Liver (tissue), 8 donors: ENCODE measurements at regions not wholly inside any gene's neighbourhood (a gene's known extent, or its start where the extent isn't known, plus 50 kb on each side); places are given as distances from the start of the nearest gene placed in this dataset.

Source experiments
- DNase-seq: peaks from one replicate; pipeline ENCODE4 v3.0.0-alpha.2; 2017; ENCODE audit warnings: low spot score
- H3K27ac ChIP-seq, 2 donors: one replicate each; pipeline ENCODE4 v1.7.0; 2013; ENCODE audit warnings: inconsistent platforms in 2 of 2, low read length in 2 of 2, control low read depth in 1 of 2, low read depth in 1 of 2, mild to moderate bottlenecking in 1 of 2
- H3K27me3 ChIP-seq, 4 donors: one replicate each; pipeline versions ENCODE4 v1.6.1 to v1.7.0; 2013; ENCODE audit warnings: low read length in 3 of 4, inconsistent platforms in 1 of 4, mild to moderate bottlenecking in 1 of 4, moderate library complexity in 1 of 4; ENCODE audit not compliant: control insufficient read depth in 4 of 4, insufficient read depth in 4 of 4
- H3K36me3 ChIP-seq, 4 donors: one replicate each; pipeline versions ENCODE4 v1.6.1 to v1.7.0; 2013; ENCODE audit warnings: low read length in 3 of 4, mild to moderate bottlenecking in 3 of 4, low read depth in 1 of 4, moderate library complexity in 1 of 4; ENCODE audit not compliant: control insufficient read depth in 4 of 4, insufficient read depth in 3 of 4
- H3K4me1 ChIP-seq, 4 donors: one replicate each; pipeline versions ENCODE4 v1.6.1 to v1.7.0; 2013; ENCODE audit warnings: low read length in 3 of 4, mild to moderate bottlenecking in 3 of 4, moderate library complexity in 1 of 4; ENCODE audit not compliant: control insufficient read depth in 4 of 4, insufficient read depth in 4 of 4
- H3K4me3 ChIP-seq, 3 donors: one replicate each; pipeline versions ENCODE4 v1.6.1 to v1.7.0; 2013; ENCODE audit warnings: low read length in 3 of 3, control low read depth in 1 of 3, low read depth in 1 of 3, mild to moderate bottlenecking in 1 of 3
- H3K9ac ChIP-seq, 2 donors: one replicate each; pipeline ENCODE4 v1.7.0; 2013; ENCODE audit warnings: low read length in 2 of 2, mild to moderate bottlenecking in 2 of 2, moderate library complexity in 2 of 2, control low read depth in 1 of 2, low read depth in 1 of 2
- H3K9me3 ChIP-seq, 4 donors: one replicate each; pipeline versions ENCODE4 v1.6.1 to v1.7.0; 2013; ENCODE audit warnings: low read length in 3 of 4; ENCODE audit not compliant: control insufficient read depth in 4 of 4
- EGR1 ChIP-seq, 2 donors: IDR thresholded peaks; 2 replicates each; pipeline ENCODE4 v1.6.1; 2016 to 2018; ENCODE audit warnings: antibody characterized with exemption in 2 of 2, low read depth in 2 of 2
- HNF4A ChIP-seq, 2 donors: conservative IDR thresholded peaks; 2 replicates each; pipeline ENCODE4 v1.6.1; 2016; ENCODE audit warnings: antibody characterized with exemption in 2 of 2, mild to moderate bottlenecking in 2 of 2
- JUND ChIP-seq, 2 donors: IDR thresholded peaks; 2 replicates each; pipeline ENCODE4 v1.6.1; 2016; ENCODE audit warnings: antibody characterized with exemption in 2 of 2
- NR2F2 ChIP-seq: IDR thresholded peaks from 2 replicates; pipeline ENCODE4 v1.6.1; 2016; ENCODE audit warnings: antibody characterized with exemption
- RAD21 ChIP-seq, 2 donors: IDR thresholded peaks; 2 replicates each; pipeline ENCODE4 v1.6.1; 2016; ENCODE audit warnings: antibody characterized with exemption in 2 of 2, mild to moderate bottlenecking in 2 of 2
- RXRA ChIP-seq, 2 donors: IDR thresholded peaks; 2 replicates each; pipeline ENCODE4 v1.6.1; 2017 to 2018; ENCODE audit warnings: antibody characterized with exemption in 2 of 2, mild to moderate bottlenecking in 1 of 2
- YY1 ChIP-seq: IDR thresholded peaks from 2 replicates; pipeline ENCODE4 v1.6.1; 2016; ENCODE audit warnings: antibody characterized with exemption, mild to moderate bottlenecking
- WGBS: extraction: QIAGEN DNeasy Blood & Tissue Kit; methylation state at CpG from one replicate; pipeline ENCODE4 v1.1.7; 2013; 5-methylcytosine and 5-hydroxymethylcytosine counted together
- TF ChIP-seq, protein P1 (sequence below): IDR thresholded peaks from 2 replicates; pipeline ENCODE4 v1.6.1; 2016; ENCODE audit warnings: antibody characterized with exemption, mild to moderate bottlenecking
- TF ChIP-seq, protein P2 (sequence below): IDR thresholded peaks from 2 replicates; pipeline ENCODE4 v1.6.1; 2016; ENCODE audit warnings: antibody characterized with exemption
- TF ChIP-seq, protein P3 (sequence below): fragments of 150-350 bp; IDR thresholded peaks from 2 replicates; pipeline ENCODE4 v1.5.1; 2017; ENCODE audit warnings: improper control_type of control experiment, low read depth, low read length; ENCODE audit not compliant: missing input control
- donor health status: healthy.
- donor health status: healthy.
- donor health status: healthy.
- donor health status: healthy.
- donor health status: healthy.

DNA sequence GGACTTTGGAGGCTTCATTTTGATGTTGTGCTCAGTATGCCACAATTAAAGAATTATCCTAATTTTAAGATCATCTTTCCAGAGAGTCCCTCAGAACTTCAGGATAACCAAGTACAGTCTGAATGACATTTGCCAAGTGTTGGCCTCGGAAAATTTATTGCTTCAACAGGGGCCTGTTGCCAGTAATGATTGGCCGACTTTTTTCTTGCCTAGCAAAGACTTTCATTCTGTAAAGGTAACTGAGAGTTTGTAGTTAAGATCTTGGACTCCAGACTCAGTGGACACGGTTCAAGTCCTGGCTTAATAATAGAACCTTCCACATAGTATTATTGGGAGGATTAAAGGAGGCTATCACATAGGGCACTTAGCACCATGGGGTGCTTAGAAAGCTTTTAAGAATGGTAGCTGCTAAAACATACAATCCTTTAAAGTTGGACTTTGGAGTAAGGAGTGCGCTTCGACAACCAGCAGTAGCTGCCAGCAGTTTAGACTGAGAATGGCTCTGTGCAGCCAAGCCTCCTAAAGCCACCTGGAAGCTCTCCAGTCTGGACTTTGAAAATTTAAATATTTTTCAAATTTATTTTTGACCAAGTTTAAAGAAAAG lies 90.0 kb downstream of the PLCE1 start:
- WGBS = 38% methylated on average over 5 of the region's 5 CpGs
- peak; percentile 29 to 38 for TF ChIP-seq HNF4A (conservative IDR thresholded peaks at IDR 0.05)
- TF ChIP-seq, protein P1, sequence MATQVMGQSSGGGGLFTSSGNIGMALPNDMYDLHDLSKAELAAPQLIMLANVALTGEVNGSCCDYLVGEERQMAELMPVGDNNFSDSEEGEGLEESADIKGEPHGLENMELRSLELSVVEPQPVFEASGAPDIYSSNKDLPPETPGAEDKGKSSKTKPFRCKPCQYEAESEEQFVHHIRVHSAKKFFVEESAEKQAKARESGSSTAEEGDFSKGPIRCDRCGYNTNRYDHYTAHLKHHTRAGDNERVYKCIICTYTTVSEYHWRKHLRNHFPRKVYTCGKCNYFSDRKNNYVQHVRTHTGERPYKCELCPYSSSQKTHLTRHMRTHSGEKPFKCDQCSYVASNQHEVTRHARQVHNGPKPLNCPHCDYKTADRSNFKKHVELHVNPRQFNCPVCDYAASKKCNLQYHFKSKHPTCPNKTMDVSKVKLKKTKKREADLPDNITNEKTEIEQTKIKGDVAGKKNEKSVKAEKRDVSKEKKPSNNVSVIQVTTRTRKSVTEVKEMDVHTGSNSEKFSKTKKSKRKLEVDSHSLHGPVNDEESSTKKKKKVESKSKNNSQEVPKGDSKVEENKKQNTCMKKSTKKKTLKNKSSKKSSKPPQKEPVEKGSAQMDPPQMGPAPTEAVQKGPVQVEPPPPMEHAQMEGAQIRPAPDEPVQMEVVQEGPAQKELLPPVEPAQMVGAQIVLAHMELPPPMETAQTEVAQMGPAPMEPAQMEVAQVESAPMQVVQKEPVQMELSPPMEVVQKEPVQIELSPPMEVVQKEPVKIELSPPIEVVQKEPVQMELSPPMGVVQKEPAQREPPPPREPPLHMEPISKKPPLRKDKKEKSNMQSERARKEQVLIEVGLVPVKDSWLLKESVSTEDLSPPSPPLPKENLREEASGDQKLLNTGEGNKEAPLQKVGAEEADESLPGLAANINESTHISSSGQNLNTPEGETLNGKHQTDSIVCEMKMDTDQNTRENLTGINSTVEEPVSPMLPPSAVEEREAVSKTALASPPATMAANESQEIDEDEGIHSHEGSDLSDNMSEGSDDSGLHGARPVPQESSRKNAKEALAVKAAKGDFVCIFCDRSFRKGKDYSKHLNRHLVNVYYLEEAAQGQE = no peak
- no peak for TF ChIP-seq YY1
- no peak overlapping the region for H3K27ac ChIP-seq
- no peak for DNase-seq
- H3K36me3 ChIP-seq = no peaks in the 10 kb centered on the region
- peaks cover 0 to 6% (median 2%) of the 10 kb centered on the region in 4 donors for H3K4me1 ChIP-seq
- no peaks in the 10 kb centered on the region for H3K27me3 ChIP-seq
- no peaks in the 10 kb centered on the region for H3K9me3 ChIP-seq
- H3K9ac ChIP-seq = no peak overlapping the region
- no peak overlapping the region for H3K4me3 ChIP-seq

DNA sequence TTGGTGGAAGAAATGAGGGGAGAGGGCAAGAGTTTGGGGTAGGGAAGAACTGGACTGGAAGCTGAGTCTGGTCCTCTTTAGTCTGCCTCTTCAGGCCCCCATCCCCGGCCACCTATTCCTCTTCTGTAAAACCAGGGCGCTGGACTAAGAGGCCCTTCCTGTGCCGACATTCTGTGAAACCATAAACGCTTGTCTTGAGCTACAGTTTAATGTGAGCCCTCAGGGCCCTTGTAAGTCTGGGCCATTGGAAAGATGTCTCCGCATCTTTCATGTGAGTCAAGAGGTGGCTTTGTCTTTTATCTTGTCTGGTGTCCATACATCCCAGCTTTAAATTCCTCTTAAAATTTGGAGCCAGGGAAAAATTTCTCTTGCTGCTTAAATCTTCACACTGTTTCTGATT lies 90.6 kb downstream of the PLCE1 start:
- Histone ChIP-seq H3K27me3 (no peaks in the 10 kb centered on the region), H3K4me3 (no peak overlapping the region), H3K9me3 (no peaks in the 10 kb centered on the region), H3K36me3 (no peaks in the 10 kb centered on the region), H3K9ac (no peak overlapping the region), H3K27ac (no peak overlapping the region), H3K4me1 (peaks cover 0 to 6% (median 3%) of the 10 kb centered on the region in 4 donors)
- TF ChIP-seq EGR1 (IDR thresholded peaks at IDR 0.05; ENCODE audit: low read depth in 2 of 2) = no peak
- 95% methylated on average over 5 of the region's 5 CpGs for WGBS
- DNase-seq = no peak

DNA sequence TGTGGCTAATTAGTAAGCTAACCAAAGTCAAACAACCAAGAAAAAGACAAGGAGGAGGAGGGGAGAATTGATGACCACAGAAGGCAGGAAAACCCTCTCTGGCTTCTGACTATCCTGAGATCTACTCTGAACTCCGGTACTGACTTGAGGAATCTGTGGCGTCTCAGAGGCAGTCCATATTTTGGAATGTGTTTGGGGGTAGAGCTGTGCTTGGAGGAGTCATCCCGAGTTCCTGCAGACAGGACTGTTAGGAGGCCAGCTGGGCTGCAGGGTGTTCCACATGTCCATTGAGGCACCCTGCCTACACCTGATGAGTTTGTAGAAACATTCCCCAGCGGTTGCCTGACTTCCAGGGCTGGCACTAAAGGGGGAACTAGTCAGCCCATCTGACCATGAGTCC lies 91.6 kb downstream of the PLCE1 start:
- Histone ChIP-seq H3K4me3 (no peak overlapping the region), H3K9me3 (no peaks in the 10 kb centered on the region), H3K9ac (no peak overlapping the region), H3K36me3 (no peaks in the 10 kb centered on the region), H3K4me1 (peaks cover 0 to 6% (median 3%) of the 10 kb centered on the region in 4 donors), H3K27ac (no peak overlapping the region), H3K27me3 (no peaks in the 10 kb centered on the region)
- TF ChIP-seq, protein P2, sequence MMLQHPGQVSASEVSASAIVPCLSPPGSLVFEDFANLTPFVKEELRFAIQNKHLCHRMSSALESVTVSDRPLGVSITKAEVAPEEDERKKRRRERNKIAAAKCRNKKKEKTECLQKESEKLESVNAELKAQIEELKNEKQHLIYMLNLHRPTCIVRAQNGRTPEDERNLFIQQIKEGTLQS = no peak
- TF ChIP-seq RAD21 (IDR thresholded peaks at IDR 0.05) = no peak
- no peak for TF ChIP-seq JUND (IDR thresholded peaks at IDR 0.05)
- TF ChIP-seq NR2F2 = no peak
- TF ChIP-seq, protein P3, sequence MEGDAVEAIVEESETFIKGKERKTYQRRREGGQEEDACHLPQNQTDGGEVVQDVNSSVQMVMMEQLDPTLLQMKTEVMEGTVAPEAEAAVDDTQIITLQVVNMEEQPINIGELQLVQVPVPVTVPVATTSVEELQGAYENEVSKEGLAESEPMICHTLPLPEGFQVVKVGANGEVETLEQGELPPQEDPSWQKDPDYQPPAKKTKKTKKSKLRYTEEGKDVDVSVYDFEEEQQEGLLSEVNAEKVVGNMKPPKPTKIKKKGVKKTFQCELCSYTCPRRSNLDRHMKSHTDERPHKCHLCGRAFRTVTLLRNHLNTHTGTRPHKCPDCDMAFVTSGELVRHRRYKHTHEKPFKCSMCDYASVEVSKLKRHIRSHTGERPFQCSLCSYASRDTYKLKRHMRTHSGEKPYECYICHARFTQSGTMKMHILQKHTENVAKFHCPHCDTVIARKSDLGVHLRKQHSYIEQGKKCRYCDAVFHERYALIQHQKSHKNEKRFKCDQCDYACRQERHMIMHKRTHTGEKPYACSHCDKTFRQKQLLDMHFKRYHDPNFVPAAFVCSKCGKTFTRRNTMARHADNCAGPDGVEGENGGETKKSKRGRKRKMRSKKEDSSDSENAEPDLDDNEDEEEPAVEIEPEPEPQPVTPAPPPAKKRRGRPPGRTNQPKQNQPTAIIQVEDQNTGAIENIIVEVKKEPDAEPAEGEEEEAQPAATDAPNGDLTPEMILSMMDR = no peak
- no peak for TF ChIP-seq RXRA (IDR thresholded peaks at IDR 0.05)
- WGBS = 81% methylated on average over 4 of the region's 4 CpGs
- no peak for DNase-seq
